ENCODE measurements at regions not wholly inside any gene's neighbourhood (a gene's known extent, or its start where the extent isn't known, plus 50 kb on each side); places are given as distances from the start of the nearest gene placed in this dataset.
"Not testable (repeated sequence)": the region's sequence is repeated elsewhere in the genome, so short reads cannot be mapped to it uniquely, and the experiment has no call there.

- Histone ChIP-seq H3K36me3 (no peaks in the 10 kb centered on the region), H3K4me3 (no peak overlapping the region), H3K27ac (no peak overlapping the region), H3K27me3 (no peaks in the 10 kb centered on the region), H3K4me1 (ENCODE audit: low read depth) (no peaks in the 10 kb centered on the region), H3K9me3 (ENCODE audit: low read depth) (no peaks in the 10 kb centered on the region)
- DNase-seq (ENCODE audit: low read depth in 1 of 2, low spot score in 1 of 2) = no peak
- TF ChIP-seq CTCF (IDR thresholded peaks at IDR 0.05; ENCODE audit: low read depth, low read length) = no peak
These were observed 121.9 kb upstream of the SULF2 start for GRCh38 chr20:47907031-47907675.

DNA sequence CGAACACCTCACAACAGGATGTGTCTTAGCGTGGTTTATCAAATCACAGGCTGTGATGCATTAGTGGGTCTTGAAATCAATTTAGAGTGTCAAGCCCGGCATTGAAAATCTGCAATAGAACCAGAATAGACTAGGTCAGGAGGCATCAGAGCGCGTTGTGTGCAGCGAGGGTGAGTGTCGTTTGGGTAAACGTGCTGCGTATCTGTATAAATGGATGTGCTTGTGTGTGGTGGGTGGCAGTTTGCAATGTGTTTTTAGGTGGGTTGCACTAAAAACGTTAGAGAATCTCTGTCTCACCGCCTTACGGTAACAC is 121.0 kb upstream of the SULF2 start:
- Histone ChIP-seq H3K4me1 (ENCODE audit: low read depth) (no peaks in the 10 kb centered on the region), H3K27me3 (no peaks in the 10 kb centered on the region), H3K27ac (no peak overlapping the region), H3K4me3 (no peak overlapping the region), H3K36me3 (no peaks in the 10 kb centered on the region), H3K9me3 (ENCODE audit: low read depth) (no peaks in the 10 kb centered on the region)
- DNase-seq (ENCODE audit: low read depth in 1 of 2, low spot score in 1 of 2) = no peak
- no peak for TF ChIP-seq CTCF (IDR thresholded peaks at IDR 0.05; ENCODE audit: low read depth, low read length)

GRCh38 chr20:47905628-47906347 is 120.5 kb upstream of the SULF2 start:
- no peaks in the 10 kb centered on the region for H3K4me1 ChIP-seq (ENCODE audit: low read depth)
- TF ChIP-seq CTCF (IDR thresholded peaks at IDR 0.05; ENCODE audit: low read depth, low read length) = no peak

GRCh38 chr20:47903009-47903408 is 117.7 kb upstream of the SULF2 start:
- H3K4me1 ChIP-seq (ENCODE audit: low read depth); H3K27ac ChIP-seq; H3K4me3 ChIP-seq; H3K9me3 ChIP-seq (ENCODE audit: low read depth); DNase-seq (ENCODE audit: low read depth in 1 of 2, low spot score in 1 of 2); H3K27me3 ChIP-seq; H3K36me3 ChIP-seq: not testable (repeated sequence)

More at GRCh38 chr20:47905628-47906347, 120.5 kb upstream of the SULF2 start:
- no peak for DNase-seq (ENCODE audit: low read depth in 1 of 2, low spot score in 1 of 2)
- no peak overlapping the region for H3K27ac ChIP-seq
- no peaks in the 10 kb centered on the region for H3K9me3 ChIP-seq (ENCODE audit: low read depth)
- H3K4me3 ChIP-seq = no peak overlapping the region
- H3K27me3 ChIP-seq = no peaks in the 10 kb centered on the region
- H3K36me3 ChIP-seq = no peaks in the 10 kb centered on the region

GRCh38 chr20:47899313-47899712 is 114.0 kb upstream of the SULF2 start:
- not testable (repeated sequence) for H3K27ac ChIP-seq; DNase-seq (ENCODE audit: low read depth in 1 of 2, low spot score in 1 of 2); H3K4me1 ChIP-seq (ENCODE audit: low read depth); H3K36me3 ChIP-seq; H3K4me3 ChIP-seq; H3K9me3 ChIP-seq (ENCODE audit: low read depth); H3K27me3 ChIP-seq

DNA sequence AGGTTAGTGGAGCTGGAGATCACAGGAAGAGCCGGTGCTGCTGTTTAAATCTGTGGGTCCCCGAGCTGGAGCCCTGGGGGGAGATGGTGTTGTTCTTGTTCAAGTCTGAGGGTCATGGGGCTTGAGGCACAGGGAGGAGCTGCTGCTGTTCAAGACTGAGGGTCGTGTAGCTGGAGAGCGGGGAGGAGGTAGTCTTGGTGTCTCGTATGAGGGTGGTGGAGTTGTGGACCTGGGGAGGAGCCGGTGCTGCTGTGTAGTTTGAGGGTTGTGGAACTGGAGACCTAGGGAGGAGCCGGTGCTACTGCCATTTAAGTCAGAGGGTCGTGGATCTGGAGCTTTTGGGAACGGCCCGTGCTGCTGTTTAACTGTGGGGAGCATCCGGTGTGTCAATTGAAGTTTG is 112.2 kb upstream of the SULF2 start:
- no peak for DNase-seq (ENCODE audit: low read depth in 1 of 2, low spot score in 1 of 2)
- H3K27ac ChIP-seq = no peak overlapping the region
- TF ChIP-seq CTCF (IDR thresholded peaks at IDR 0.05; ENCODE audit: low read depth, low read length) = no peak
- no peaks in the 10 kb centered on the region for H3K4me1 ChIP-seq (ENCODE audit: low read depth)
- H3K36me3 ChIP-seq = no peaks in the 10 kb centered on the region
- no peak overlapping the region for H3K4me3 ChIP-seq
- no peaks in the 10 kb centered on the region for H3K27me3 ChIP-seq
- no peaks in the 10 kb centered on the region for H3K9me3 ChIP-seq (ENCODE audit: low read depth)

- H3K27me3 ChIP-seq; DNase-seq (ENCODE audit: low read depth in 1 of 2, low spot score in 1 of 2): not testable (repeated sequence)
These were observed 107.4 kb upstream of the SULF2 start for GRCh38 chr20:47892681-47893080.

DNA sequence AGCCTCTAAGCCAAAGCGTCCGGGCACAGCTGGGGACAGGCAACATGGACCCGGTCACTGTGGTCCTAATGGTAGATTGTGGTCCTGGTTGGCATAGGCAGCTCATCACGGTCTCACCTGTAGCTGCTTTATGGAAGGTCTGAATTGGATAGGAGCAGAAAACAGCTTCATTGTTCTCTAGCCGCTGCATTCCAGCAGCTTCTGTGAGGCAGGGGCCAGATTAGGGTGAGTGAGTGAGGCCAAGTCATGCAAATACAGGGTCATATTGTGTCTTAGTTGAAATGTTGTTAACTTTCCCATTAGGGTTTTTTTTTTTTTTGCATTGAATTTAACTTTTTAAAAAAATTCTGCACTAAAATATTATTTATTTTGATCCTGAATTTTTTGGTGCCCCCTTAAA is 105.4 kb upstream of the SULF2 start:
- DNase-seq (ENCODE audit: low read depth in 1 of 2, low spot score in 1 of 2); H3K4me1 ChIP-seq (ENCODE audit: low read depth); H3K4me3 ChIP-seq; H3K36me3 ChIP-seq; H3K9me3 ChIP-seq (ENCODE audit: low read depth); H3K27ac ChIP-seq; H3K27me3 ChIP-seq: not testable (repeated sequence)

More at GRCh38 chr20:47892681-47893080, 107.4 kb upstream of the SULF2 start:
- H3K27ac ChIP-seq; H3K36me3 ChIP-seq; H3K9me3 ChIP-seq (ENCODE audit: low read depth); H3K4me1 ChIP-seq (ENCODE audit: low read depth); H3K4me3 ChIP-seq: not testable (repeated sequence)

DNA sequence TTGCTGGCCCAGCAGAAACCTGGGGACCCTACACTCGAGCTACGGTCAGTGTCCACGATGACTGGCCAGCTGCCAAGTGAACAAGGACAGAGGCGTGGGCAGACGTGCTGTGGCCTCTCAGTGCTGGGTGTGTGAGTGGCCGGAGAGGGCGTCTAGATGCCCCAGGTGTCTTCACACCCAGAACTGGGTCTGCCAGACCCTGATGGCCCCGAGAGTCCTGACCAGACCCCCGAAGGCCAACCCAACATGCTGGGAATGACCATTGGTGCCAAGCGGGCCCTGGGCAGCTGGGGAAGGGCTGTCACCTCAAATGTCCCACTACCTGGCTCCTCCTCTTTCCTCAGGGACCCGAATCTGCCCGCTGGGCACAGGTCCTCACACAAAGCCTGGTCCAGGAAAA is 104.5 kb upstream of the SULF2 start:
- not testable (repeated sequence) for H3K9me3 ChIP-seq (ENCODE audit: low read depth); H3K4me3 ChIP-seq; DNase-seq (ENCODE audit: low read depth in 1 of 2, low spot score in 1 of 2); H3K36me3 ChIP-seq; H3K27ac ChIP-seq; H3K27me3 ChIP-seq; H3K4me1 ChIP-seq (ENCODE audit: low read depth)
